ENCODE measurements at regions not wholly inside any gene's neighbourhood (a gene's known extent, or its start where the extent isn't known, plus 50 kb on each side); places are given as distances from the start of the nearest gene placed in this dataset.

DNA sequence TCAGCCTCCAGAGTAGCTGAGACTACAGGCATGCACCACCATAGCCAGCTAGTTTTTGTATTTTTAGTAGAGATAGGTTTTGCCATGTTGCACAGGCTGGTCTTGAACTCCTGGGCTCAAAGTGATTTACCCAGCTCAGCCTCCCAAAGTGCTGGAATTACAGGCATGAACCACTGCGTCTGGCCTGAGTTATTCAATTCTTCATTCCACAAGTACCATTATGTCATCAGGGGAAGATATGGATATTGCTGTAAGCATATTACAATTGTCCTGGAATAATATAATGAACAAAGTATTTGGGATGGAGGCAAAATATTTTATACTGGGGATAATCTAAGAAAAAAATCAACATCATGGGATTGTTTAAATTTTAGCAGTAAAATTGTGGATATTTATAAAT lies 646.0 kb upstream of the SLITRK6 start:
- DNase-seq (ENCODE audit: low read depth), result no peak
- TF ChIP-seq, protein P1, sequence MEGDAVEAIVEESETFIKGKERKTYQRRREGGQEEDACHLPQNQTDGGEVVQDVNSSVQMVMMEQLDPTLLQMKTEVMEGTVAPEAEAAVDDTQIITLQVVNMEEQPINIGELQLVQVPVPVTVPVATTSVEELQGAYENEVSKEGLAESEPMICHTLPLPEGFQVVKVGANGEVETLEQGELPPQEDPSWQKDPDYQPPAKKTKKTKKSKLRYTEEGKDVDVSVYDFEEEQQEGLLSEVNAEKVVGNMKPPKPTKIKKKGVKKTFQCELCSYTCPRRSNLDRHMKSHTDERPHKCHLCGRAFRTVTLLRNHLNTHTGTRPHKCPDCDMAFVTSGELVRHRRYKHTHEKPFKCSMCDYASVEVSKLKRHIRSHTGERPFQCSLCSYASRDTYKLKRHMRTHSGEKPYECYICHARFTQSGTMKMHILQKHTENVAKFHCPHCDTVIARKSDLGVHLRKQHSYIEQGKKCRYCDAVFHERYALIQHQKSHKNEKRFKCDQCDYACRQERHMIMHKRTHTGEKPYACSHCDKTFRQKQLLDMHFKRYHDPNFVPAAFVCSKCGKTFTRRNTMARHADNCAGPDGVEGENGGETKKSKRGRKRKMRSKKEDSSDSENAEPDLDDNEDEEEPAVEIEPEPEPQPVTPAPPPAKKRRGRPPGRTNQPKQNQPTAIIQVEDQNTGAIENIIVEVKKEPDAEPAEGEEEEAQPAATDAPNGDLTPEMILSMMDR (IDR thresholded peaks at IDR 0.05; ENCODE audit: insufficient read depth, low read depth, low read length), result no peak
- H3K4me3 ChIP-seq (ENCODE audit: low read depth, low read length), result no peak overlapping the region

DNA sequence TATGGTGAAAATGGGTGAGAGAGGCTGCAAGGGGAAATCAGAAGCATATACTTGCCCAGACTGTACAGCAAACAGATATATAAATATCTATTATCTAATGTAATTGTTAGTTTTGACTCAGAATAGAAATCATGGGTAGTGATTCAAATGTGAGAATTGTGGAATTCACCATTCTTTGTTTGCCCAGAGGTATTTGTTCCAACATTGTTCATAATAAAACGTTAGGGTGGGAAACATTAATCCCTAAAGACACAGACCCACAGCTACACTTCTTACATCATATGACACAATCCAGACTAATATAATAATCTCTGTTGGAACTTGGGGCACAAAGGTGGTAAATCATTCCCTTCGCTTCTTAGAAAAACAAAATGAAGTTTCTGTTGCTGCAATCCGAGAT lies 646.5 kb upstream of the SLITRK6 start:
- TF ChIP-seq, protein P1 (IDR thresholded peaks at IDR 0.05; ENCODE audit: insufficient read depth, low read depth, low read length), result no peak
- no peak overlapping the region for H3K4me3 ChIP-seq (ENCODE audit: low read depth, low read length)
- DNase-seq (ENCODE audit: low read depth), result no peak

DNA sequence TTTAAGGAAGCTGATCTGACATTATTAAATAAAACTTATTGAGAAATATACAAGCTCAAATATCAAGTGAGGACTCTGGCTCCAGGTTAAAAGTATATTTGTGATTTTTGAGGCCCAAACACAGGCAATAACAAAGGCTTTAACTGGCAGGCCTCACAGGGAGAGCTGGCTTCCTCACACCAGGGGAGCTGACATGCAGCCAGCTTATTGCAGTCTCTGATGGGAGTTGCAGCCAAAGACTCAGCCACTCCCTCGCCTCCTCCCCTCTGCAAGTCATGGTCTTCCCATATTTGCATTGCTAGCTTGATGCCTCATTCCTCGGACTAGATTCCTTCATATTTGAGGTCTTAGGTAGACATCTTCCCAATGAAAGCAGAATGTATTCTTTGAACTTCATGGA lies 647.1 kb upstream of the SLITRK6 start:
- no peak overlapping the region for H3K4me3 ChIP-seq (ENCODE audit: low read depth, low read length)
- no peak for DNase-seq (ENCODE audit: low read depth)
- TF ChIP-seq, protein P1 (IDR thresholded peaks at IDR 0.05; ENCODE audit: insufficient read depth, low read depth, low read length), result no peak

DNA sequence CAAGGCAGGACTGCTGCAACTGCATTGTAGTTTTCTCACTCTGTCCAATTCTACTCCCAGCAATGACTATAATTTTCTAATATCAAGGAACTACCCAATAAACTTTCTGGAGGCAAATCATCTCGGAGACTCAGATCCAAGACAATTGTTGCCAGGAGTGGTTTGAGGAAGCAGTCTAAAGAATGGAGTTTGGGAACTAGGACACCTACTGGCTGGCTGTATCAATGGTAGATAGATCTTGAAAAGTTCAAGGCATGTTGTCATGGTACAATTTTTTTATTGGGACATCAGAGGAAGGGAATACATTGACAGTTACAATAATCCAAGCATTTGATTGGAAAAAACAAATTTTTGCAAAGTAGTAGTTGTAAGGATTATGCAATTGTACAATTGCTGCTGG lies 648.3 kb upstream of the SLITRK6 start:
- H3K4me3 ChIP-seq (ENCODE audit: low read depth, low read length), result no peak overlapping the region
- TF ChIP-seq, protein P1 (IDR thresholded peaks at IDR 0.05; ENCODE audit: insufficient read depth, low read depth, low read length), result no peak
- no peak for DNase-seq (ENCODE audit: low read depth)

GRCh38 chr13:86462011-86462410 lies 662.8 kb upstream of the SLITRK6 start:
- TF ChIP-seq, protein P1 (IDR thresholded peaks at IDR 0.05; ENCODE audit: insufficient read depth, low read depth, low read length), result no peak
- DNase-seq (ENCODE audit: low read depth), result no peak
- H3K4me3 ChIP-seq (ENCODE audit: low read depth, low read length), result no peak overlapping the region

DNA sequence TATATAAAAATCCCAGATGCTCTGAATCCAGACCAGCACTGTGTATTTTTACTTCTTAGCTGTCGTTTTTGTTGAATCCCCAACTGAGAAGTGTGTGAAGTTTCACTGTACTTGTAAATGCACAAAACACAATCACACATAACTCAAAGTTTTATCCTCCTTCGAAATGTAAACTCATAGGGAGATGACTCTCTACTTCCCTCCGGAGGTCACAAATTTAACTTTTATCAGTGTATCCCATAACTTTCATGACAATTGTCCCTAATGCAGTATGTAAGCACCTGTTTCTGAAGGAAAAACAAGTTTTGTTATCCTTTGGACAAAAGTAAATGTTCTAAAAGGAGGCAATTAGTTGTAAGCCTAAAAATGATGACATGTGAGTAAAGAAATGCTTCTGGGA lies 665.0 kb upstream of the SLITRK6 start:
- DNase-seq (ENCODE audit: low read depth), result no peak

GRCh38 chr13:86474971-86475370 lies 675.8 kb upstream of the SLITRK6 start:
- no peak overlapping the region for H3K4me3 ChIP-seq (ENCODE audit: low read depth, low read length)
- TF ChIP-seq, protein P1 (IDR thresholded peaks at IDR 0.05; ENCODE audit: insufficient read depth, low read depth, low read length), result no peak
- no peak for DNase-seq (ENCODE audit: low read depth)

More for the DNA sequence above, 665.0 kb upstream of the SLITRK6 start:
- TF ChIP-seq, protein P1 (IDR thresholded peaks at IDR 0.05; ENCODE audit: insufficient read depth, low read depth, low read length), result no peak
- no peak overlapping the region for H3K4me3 ChIP-seq (ENCODE audit: low read depth, low read length)
